SH-SY5Y (cell line): ENCODE measurements at regions not wholly inside any gene's neighbourhood (a gene's known extent, or its start where the extent isn't known, plus 50 kb on each side); places are given as distances from the start of the nearest gene placed in this dataset.

Source experiments
- GATA2 ChIP-seq: IDR thresholded peaks from 2 replicates; pipeline ENCODE4 v1.6.1; 2011; ENCODE audit warnings: mild to moderate bottlenecking, low read depth, low read length
- GATA3 ChIP-seq: IDR thresholded peaks from 2 replicates; pipeline ENCODE4 v1.6.1; 2011; ENCODE audit warnings: low read depth, mild to moderate bottlenecking, low read length, moderate library complexity

GRCh38 chr5:167649471-167649870 lies 642.0 kb upstream of the WWC1 start:
- no peak for TF ChIP-seq GATA2
- TF ChIP-seq GATA3 = no peak
